Progenitor cell of endocrine pancreas (in vitro differentiated cells): ENCODE measurements at regions not wholly inside any gene's neighbourhood (a gene's known extent, or its start where the extent isn't known, plus 50 kb on each side); places are given as distances from the start of the nearest gene placed in this dataset.

Experiments
- DNase-seq: peaks from one replicate; pipeline ENCODE4 v3.0.0; 2021; ENCODE audit warnings: low spot score; ENCODE audit not compliant: unreplicated experiment
- H3K27ac Mint-ChIP-seq: 2 replicates; pipeline ENCODE4 v1.8.0; 2021; ENCODE audit warnings: mild to moderate bottlenecking, moderate library complexity, mixed read lengths
- H3K27me3 Mint-ChIP-seq: 2 replicates; pipeline ENCODE4 v1.8.0; 2021; ENCODE audit warnings: mixed read lengths
- H3K36me3 Mint-ChIP-seq: 2 replicates; pipeline ENCODE4 v1.8.0; 2022; ENCODE audit warnings: mixed read lengths; ENCODE audit not compliant: insufficient read depth
- H3K4me1 Mint-ChIP-seq: 2 replicates; pipeline ENCODE4 v1.8.0; 2021; ENCODE audit warnings: low read depth, mixed read lengths
- H3K4me3 Mint-ChIP-seq: 2 replicates; pipeline ENCODE4 v1.8.0; 2021; ENCODE audit warnings: low read depth, mild to moderate bottlenecking, moderate library complexity, mixed read lengths
- H3K9me3 Mint-ChIP-seq: 2 replicates; pipeline ENCODE4 v1.8.0; 2021; ENCODE audit warnings: low read depth, mixed read lengths
- CTCF ChIP-seq: fragments of 200-600 bp; sonication (generic); IDR thresholded peaks from one replicate; pipeline ENCODE4 v1.5.0; 2021; ENCODE audit warnings: antibody characterized with exemption, mild to moderate bottlenecking; ENCODE audit not compliant: unreplicated experiment

DNA sequence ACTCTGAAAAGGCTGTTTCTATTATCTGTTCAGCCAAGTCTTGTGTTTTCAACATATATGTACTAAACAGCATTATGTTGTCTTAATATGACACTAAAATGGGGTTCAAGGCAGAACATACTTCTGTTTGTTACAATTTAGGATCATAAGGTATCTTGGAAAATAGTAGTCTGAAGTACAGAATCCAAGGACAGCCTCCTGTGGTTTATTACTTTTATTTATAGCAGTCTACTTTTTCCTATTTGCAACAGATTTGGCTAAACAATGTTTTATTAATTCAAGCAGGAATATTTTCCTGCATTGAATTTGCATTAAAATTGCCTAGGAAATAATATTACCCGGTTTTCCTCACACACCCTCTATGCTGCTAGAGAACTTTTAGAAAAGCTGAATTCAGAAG is 67.7 kb downstream of the PLEKHG1 start:
- no peak for TF ChIP-seq CTCF
- H3K4me1 Mint-ChIP-seq = peaks cover 15% of the 10 kb centered on the region
- no peak overlapping the region for H3K4me3 Mint-ChIP-seq
- no peak for DNase-seq
- peak overlapping the region; percentile 93 for H3K27ac Mint-ChIP-seq
- H3K27me3 Mint-ChIP-seq = no peaks in the 10 kb centered on the region
- no peaks in the 10 kb centered on the region for H3K9me3 Mint-ChIP-seq
- peaks cover 14% of the 10 kb centered on the region for H3K36me3 Mint-ChIP-seq

GRCh38 chr6:150667977-150668716 is 68.5 kb downstream of the PLEKHG1 start:
- TF ChIP-seq CTCF = peak; percentile 27
- peaks cover 15% of the 10 kb centered on the region for H3K4me1 Mint-ChIP-seq
- peak; percentile 35 for DNase-seq
- H3K27ac Mint-ChIP-seq = peak overlapping the region; percentile 93
- peak overlapping the region; percentile 12 for H3K4me3 Mint-ChIP-seq
- H3K36me3 Mint-ChIP-seq = peaks cover 8% of the 10 kb centered on the region
- no peaks in the 10 kb centered on the region for H3K27me3 Mint-ChIP-seq
- H3K9me3 Mint-ChIP-seq = no peaks in the 10 kb centered on the region

DNA sequence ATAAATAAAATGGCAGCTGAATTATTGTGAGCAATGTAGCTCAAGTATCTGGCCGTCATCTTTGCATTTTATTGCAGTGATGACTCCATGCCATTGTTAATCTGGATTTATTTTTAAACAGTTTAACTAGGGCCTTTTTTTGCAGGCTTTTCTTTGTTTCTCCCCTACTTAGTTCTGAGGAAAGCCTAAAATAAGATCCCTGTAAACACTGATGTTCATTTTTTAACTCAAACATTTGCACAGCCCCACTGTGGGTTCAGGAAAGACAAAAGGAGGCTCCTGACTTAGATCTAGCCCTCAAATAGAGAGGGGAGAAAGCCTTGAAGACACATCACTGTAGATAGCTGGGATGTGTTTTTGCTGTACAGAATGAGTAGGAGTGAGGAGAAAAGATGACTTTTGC is 69.2 kb downstream of the PLEKHG1 start:
- TF ChIP-seq CTCF = no peak
- Mint-ChIP-seq H3K4me3 (no peak overlapping the region), H3K36me3 (peaks cover 5% of the 10 kb centered on the region), H3K27ac (peak overlapping the region; percentile 93), H3K27me3 (no peaks in the 10 kb centered on the region), H3K9me3 (no peaks in the 10 kb centered on the region), H3K4me1 (peaks cover 15% of the 10 kb centered on the region)
- no peak for DNase-seq

- Mint-ChIP-seq H3K9me3 (no peaks in the 10 kb centered on the region), H3K27ac (no peak overlapping the region), H3K36me3 (peaks cover 1% of the 10 kb centered on the region), H3K4me3 (no peak overlapping the region), H3K27me3 (no peaks in the 10 kb centered on the region), H3K4me1 (peaks cover 15% of the 10 kb centered on the region)
- TF ChIP-seq CTCF = peak; percentile 17
- no peak for DNase-seq
Measured at GRCh38 chr6:150670311-150670710, 70.6 kb downstream of the PLEKHG1 start.

- H3K27me3 Mint-ChIP-seq = no peaks in the 10 kb centered on the region
- H3K4me1 Mint-ChIP-seq = peaks cover 16% of the 10 kb centered on the region
- H3K36me3 Mint-ChIP-seq = peaks cover 6% of the 10 kb centered on the region
- TF ChIP-seq CTCF = no peak
- no peak overlapping the region for H3K27ac Mint-ChIP-seq
- no peaks in the 10 kb centered on the region for H3K9me3 Mint-ChIP-seq
- H3K4me3 Mint-ChIP-seq = no peak overlapping the region
- DNase-seq = no peak
Measured at GRCh38 chr6:150672800-150673199, 73.1 kb downstream of the PLEKHG1 start.
